ENCODE measurements at regions not wholly inside any gene's neighbourhood (a gene's known extent, or its start where the extent isn't known, plus 50 kb on each side); places are given as distances from the start of the nearest gene placed in this dataset.

DNA sequence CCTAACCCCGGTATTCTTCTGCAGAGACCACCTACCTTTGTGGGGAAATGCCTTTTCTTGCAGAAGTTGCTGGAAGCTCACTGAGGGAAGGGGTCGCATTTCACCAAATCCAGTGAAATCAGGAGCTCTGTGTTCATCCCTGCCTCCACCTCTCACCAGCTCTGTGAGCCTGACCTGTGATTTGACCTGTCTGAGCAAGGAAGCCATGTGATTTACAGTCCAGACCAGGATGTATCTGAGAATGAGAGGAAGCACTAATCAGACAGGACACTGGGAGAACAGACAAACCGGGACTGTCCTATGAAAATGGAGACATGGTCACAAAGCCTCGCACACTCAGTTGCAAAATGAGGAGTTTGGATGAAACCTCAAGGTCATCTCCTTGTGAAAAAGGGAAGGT, 285.4 kb downstream of the BCL11A start:
- Histone ChIP-seq H4K20me1 (ENCODE audit: control insufficient read depth, insufficient read depth) (no peaks in the 10 kb centered on the region), H2AFZ (ENCODE audit: control insufficient read depth, low read depth, low read length) (no peak overlapping the region), H3K4me2 (ENCODE audit: control insufficient read depth, insufficient read depth) (no peak overlapping the region), H3K9me3 (replicated peaks; ENCODE audit: control insufficient read depth, insufficient read depth, low read length) (no peaks in the 10 kb centered on the region), H3K27ac (ENCODE audit: control insufficient read depth, insufficient read depth) (no peak overlapping the region), H3K9ac (ENCODE audit: control insufficient read depth, insufficient read depth, low read length) (no peak overlapping the region), H3K4me1 (ENCODE audit: control insufficient read depth, insufficient read depth, low read length) (no peaks in the 10 kb centered on the region), H3K36me3 (ENCODE audit: control insufficient read depth in 2 of 2, insufficient read depth in 2 of 2, low read length in 1 of 2) (no peaks in the 10 kb centered on the region), H3K4me3 (no peak overlapping the region), H3K79me2 (ENCODE audit: control insufficient read depth, insufficient read depth, low read length) (no peaks in the 10 kb centered on the region), H3K27me3 (replicated peaks in 1 of 2; ENCODE audit: control insufficient read depth in 2 of 2, insufficient read depth in 2 of 2, low read length in 1 of 2) (no peaks in the 10 kb centered on the region; a peak in 1 of 4 replicates)
- no peak for FAIRE-seq
- ChIA-PET RAD21 (ENCODE audit: unreplicated experiment) (no interaction called here), CTCF (no interaction called here), POLR2A (no interaction called here), SMC1A (ENCODE audit: uncharacterized antibody, unreplicated experiment) (no interaction called here)
- no peak for ATAC-seq
- in situ Hi-C loops (cut with MboI), result no loop called here
- no TSS peak for BruUV-seq (replicated peaks)
- DNase-seq (ENCODE audit: low read depth, low spot score), result no peak
- intact Hi-C loops (cut with micrococcal nuclease; ENCODE audit: unreplicated experiment), result no loop called here
- WGBS (ENCODE audit: insufficient coverage, insufficient replicate concordance, low lambda C conversion rate, missing lambda C conversion rate), result 26% methylated on average over 4 of the region's 4 CpGs
- TF ChIP-seq ESRRA (IDR thresholded peaks at IDR 0.05; ENCODE audit: low read length), result no peak
- no peak for TF ChIP-seq NR2F1 (conservative IDR thresholded peaks at IDR 0.05)
- TF ChIP-seq NFYA (IDR thresholded peaks at IDR 0.05; ENCODE audit: borderline replicate concordance, low read depth, low read length), result no peak
- no peak for TF ChIP-seq IRF4 (IDR thresholded peaks at IDR 0.05; ENCODE audit: low read depth, low read length)
- no peak for TF ChIP-seq ZBTB11 (CRISPR knock-in tag; IDR thresholded peaks at IDR 0.05)
- no peak for TF ChIP-seq LARP7 (IDR thresholded peaks at IDR 0.05)
- TF ChIP-seq TCF7 (IDR thresholded peaks at IDR 0.05; ENCODE audit: borderline replicate concordance), result no peak
- TF ChIP-seq SMAD5 (IDR thresholded peaks at IDR 0.05; ENCODE audit: low read depth), result no peak
- no peak for TF ChIP-seq NBN (IDR thresholded peaks at IDR 0.05)
- TF ChIP-seq, protein P1, sequence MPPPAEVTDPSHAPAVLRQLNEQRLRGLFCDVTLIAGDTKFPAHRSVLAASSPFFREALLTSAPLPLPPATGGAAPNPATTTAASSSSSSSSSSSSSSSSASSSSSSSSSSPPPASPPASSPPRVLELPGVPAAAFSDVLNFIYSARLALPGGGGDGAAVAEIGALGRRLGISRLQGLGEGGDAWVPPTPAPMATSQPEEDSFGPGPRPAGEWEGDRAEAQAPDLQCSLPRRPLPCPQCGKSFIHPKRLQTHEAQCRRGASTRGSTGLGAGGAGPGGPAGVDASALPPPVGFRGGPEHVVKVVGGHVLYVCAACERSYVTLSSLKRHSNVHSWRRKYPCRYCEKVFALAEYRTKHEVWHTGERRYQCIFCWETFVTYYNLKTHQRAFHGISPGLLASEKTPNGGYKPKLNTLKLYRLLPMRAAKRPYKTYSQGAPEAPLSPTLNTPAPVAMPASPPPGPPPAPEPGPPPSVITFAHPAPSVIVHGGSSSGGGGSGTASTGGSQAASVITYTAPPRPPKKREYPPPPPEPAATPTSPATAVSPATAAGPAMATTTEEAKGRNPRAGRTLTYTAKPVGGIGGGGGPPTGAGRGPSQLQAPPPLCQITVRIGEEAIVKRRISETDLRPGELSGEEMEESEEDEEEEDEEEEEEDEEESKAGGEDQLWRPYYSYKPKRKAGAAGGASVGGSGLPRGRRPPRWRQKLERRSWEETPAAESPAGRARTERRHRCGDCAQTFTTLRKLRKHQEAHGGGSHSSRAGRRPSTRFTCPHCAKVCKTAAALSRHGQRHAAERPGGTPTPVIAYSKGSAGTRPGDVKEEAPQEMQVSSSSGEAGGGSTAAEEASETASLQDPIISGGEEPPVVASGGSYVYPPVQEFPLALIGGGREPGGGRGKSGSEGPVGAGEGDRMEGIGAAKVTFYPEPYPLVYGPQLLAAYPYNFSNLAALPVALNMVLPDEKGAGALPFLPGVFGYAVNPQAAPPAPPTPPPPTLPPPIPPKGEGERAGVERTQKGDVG (CRISPR knock-in tag; IDR thresholded peaks at IDR 0.05), result no peak
- no peak for TF ChIP-seq JUNB (IDR thresholded peaks at IDR 0.05)
- TF ChIP-seq, protein P2, sequence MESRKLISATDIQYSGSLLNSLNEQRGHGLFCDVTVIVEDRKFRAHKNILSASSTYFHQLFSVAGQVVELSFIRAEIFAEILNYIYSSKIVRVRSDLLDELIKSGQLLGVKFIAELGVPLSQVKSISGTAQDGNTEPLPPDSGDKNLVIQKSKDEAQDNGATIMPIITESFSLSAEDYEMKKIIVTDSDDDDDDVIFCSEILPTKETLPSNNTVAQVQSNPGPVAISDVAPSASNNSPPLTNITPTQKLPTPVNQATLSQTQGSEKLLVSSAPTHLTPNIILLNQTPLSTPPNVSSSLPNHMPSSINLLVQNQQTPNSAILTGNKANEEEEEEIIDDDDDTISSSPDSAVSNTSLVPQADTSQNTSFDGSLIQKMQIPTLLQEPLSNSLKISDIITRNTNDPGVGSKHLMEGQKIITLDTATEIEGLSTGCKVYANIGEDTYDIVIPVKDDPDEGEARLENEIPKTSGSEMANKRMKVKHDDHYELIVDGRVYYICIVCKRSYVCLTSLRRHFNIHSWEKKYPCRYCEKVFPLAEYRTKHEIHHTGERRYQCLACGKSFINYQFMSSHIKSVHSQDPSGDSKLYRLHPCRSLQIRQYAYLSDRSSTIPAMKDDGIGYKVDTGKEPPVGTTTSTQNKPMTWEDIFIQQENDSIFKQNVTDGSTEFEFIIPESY (IDR thresholded peaks at IDR 0.05), result no peak
- no peak for TF ChIP-seq CTCF (IDR thresholded peaks at IDR 0.05 in 2 of 3, conservative IDR thresholded peaks at IDR 0.05 in 1 of 3; ENCODE audit: control insufficient read depth in 2 of 3, extremely low read depth in 1 of 3, insufficient read depth in 1 of 3, low read depth in 3 of 3, low read length in 3 of 3)
- TF ChIP-seq ZNF622 (IDR thresholded peaks at IDR 0.05), result no peak
- TF ChIP-seq FOXM1 (IDR thresholded peaks at IDR 0.05; ENCODE audit: low read depth, low read length), result no peak
- TF ChIP-seq RBBP5 (conservative IDR thresholded peaks at IDR 0.05), result no peak

All from GM12878 (cell line).